Trophoblast cell (in vitro differentiated cells and primary cell): ENCODE measurements at regions not wholly inside any gene's neighbourhood (a gene's known extent, or its start where the extent isn't known, plus 50 kb on each side); places are given as distances from the start of the nearest gene placed in this dataset.

ENCODE experiments used
- DNase-seq, 2 donors: peaks; one replicate each; pipeline ENCODE4 v3.0.0-alpha.2; 2016
- H2AFZ ChIP-seq: 2 replicates; pipeline ENCODE4 v1.6.1; 2013; ENCODE audit warnings: low read length, moderate library complexity, mild to moderate bottlenecking; ENCODE audit not compliant: insufficient read depth, poor library complexity
- H2AK5ac ChIP-seq: 2 replicates; pipeline ENCODE4 v1.6.1; 2013; ENCODE audit warnings: mild to moderate bottlenecking, low read length
- H2BK120ac ChIP-seq: 2 replicates; pipeline ENCODE4 v1.6.1; 2013; ENCODE audit warnings: low read length, mild to moderate bottlenecking, moderate library complexity; ENCODE audit not compliant: insufficient read depth, poor library complexity
- H2BK12ac ChIP-seq: 2 replicates; pipeline ENCODE4 v1.6.1; 2013; ENCODE audit warnings: mild to moderate bottlenecking, low read length, moderate library complexity
- H2BK5ac ChIP-seq: 2 replicates; pipeline ENCODE4 v1.6.1; 2013; ENCODE audit warnings: low read length, low read depth, moderate library complexity, mild to moderate bottlenecking; ENCODE audit not compliant: poor library complexity
- H3K14ac ChIP-seq: 2 replicates; pipeline ENCODE4 v1.6.1; 2013; ENCODE audit warnings: mild to moderate bottlenecking, low read length
- H3K18ac ChIP-seq: 2 replicates; pipeline ENCODE4 v1.6.1; 2013; ENCODE audit warnings: mild to moderate bottlenecking, low read length
- H3K23ac ChIP-seq: 2 replicates; pipeline ENCODE4 v1.6.1; 2013; ENCODE audit warnings: low read length
- H3K27ac ChIP-seq: 2 replicates; pipeline ENCODE4 v1.5.1; 2013; ENCODE audit warnings: low read depth, mild to moderate bottlenecking, inconsistent platforms, low read length, moderate library complexity
- H3K27me3 ChIP-seq: 2 replicates; pipeline ENCODE4 v1.6.1; 2013; ENCODE audit warnings: inconsistent platforms, mild to moderate bottlenecking, low read length, moderate library complexity; ENCODE audit not compliant: insufficient read depth
- H3K36me3 ChIP-seq, 2 experiments: 1 replicate in 1 of 2; 2 replicates in 1 of 2; pipeline ENCODE4 v1.6.1; 2013; ENCODE audit warnings: low read length in 2 of 2, mild to moderate bottlenecking in 2 of 2, moderate library complexity in 1 of 2; ENCODE audit not compliant: insufficient read depth in 2 of 2, control insufficient read depth in 1 of 2
- H3K4ac ChIP-seq: 2 replicates; pipeline ENCODE4 v1.6.1; 2013; ENCODE audit warnings: low read depth, mild to moderate bottlenecking, low read length, moderate library complexity
- H3K4me1 ChIP-seq, 2 experiments: 1 replicate in 1 of 2; 2 replicates in 1 of 2; pipeline ENCODE4 v1.6.1; 2013; ENCODE audit warnings: low read length in 2 of 2, mild to moderate bottlenecking in 2 of 2, moderate library complexity in 1 of 2; ENCODE audit not compliant: insufficient read depth in 2 of 2, control insufficient read depth in 1 of 2
- H3K4me2 ChIP-seq: 2 replicates; pipeline ENCODE4 v1.6.1; 2013; ENCODE audit warnings: inconsistent platforms, mild to moderate bottlenecking, low read length, moderate library complexity
- H3K4me3 ChIP-seq: 2 replicates; pipeline ENCODE4 v1.5.1; 2013; ENCODE audit warnings: mild to moderate bottlenecking, low read depth, low read length, inconsistent platforms
- H3K79me1 ChIP-seq: one replicate; pipeline ENCODE4 v1.6.1; 2013; ENCODE audit warnings: low read length
- H3K79me2 ChIP-seq: 2 replicates; pipeline ENCODE4 v1.6.1; 2013; ENCODE audit warnings: low read length, mild to moderate bottlenecking; ENCODE audit not compliant: control insufficient read depth, insufficient read depth, poor library complexity
- H3K9ac ChIP-seq: 2 replicates; pipeline ENCODE4 v1.6.1; 2013; ENCODE audit warnings: mild to moderate bottlenecking, low read length
- H3K9me3 ChIP-seq: 2 replicates; pipeline ENCODE4 v1.6.1; 2013; ENCODE audit warnings: low read depth, mild to moderate bottlenecking, control low read depth, inconsistent platforms, low read length; ENCODE audit not compliant: insufficient read depth
- H4K12ac ChIP-seq: 2 replicates; pipeline ENCODE4 v1.6.1; 2013; ENCODE audit warnings: low read depth, mild to moderate bottlenecking, low read length, moderate library complexity
- H4K8ac ChIP-seq: 2 replicates; pipeline ENCODE4 v1.6.1; 2013; ENCODE audit warnings: low read depth, mild to moderate bottlenecking, low read length, moderate library complexity
- H4K91ac ChIP-seq: one replicate; pipeline ENCODE4 v1.6.1; 2013; ENCODE audit warnings: low read depth, mild to moderate bottlenecking, low read length, moderate library complexity
- WGBS: extraction: QIAGEN DNeasy Blood & Tissue Kit; methylation state at CpG from one replicate; pipeline ENCODE4 v1.1.7; 2013; ENCODE audit warnings: missing lambda C conversion rate; ENCODE audit not compliant: insufficient read length, insufficient coverage; ENCODE audit errors: extremely low coverage; 5-methylcytosine and 5-hydroxymethylcytosine counted together

GRCh38 chr22:27461470-27461869 is 340.1 kb downstream of the MN1 start:
- peak; percentile 85 to 86 for DNase-seq
- Histone ChIP-seq H3K14ac (no peak overlapping the region), H4K91ac (peak overlapping the region; percentile 42), H4K12ac (no peak overlapping the region), H3K18ac (no peak overlapping the region), H3K79me1 (peaks cover 8% of the 10 kb centered on the region), H3K79me2 (no peaks in the 10 kb centered on the region), H2AK5ac (no peak overlapping the region), H3K36me3 (no peaks in the 10 kb centered on the region), H3K4ac (no peak overlapping the region), H3K4me2 (no peak overlapping the region), H2BK5ac (no peak overlapping the region), H3K27me3 (no peaks in the 10 kb centered on the region), H3K23ac (no peak overlapping the region), H3K4me3 (no peak overlapping the region), H4K8ac (no peak overlapping the region), H3K9me3 (peaks cover 2% of the 10 kb centered on the region), H3K4me1 (peaks cover 17 to 26% of the 10 kb centered on the region in 2 experiments), H2BK12ac (peak overlapping the region; percentile 34), H3K9ac (no peak overlapping the region), H2BK120ac (no peak overlapping the region), H3K27ac (peak overlapping the region; percentile 60), H2AFZ (no peak overlapping the region)
- WGBS, result no CpG with 5 or more reads among the region's 3 CpGs

- no CpG with 5 or more reads among the region's 7 CpGs for WGBS
- H3K4me2 ChIP-seq, result no peak overlapping the region
- no peaks in the 10 kb centered on the region for H3K27me3 ChIP-seq
- H3K79me1 ChIP-seq, result peaks cover 5% of the 10 kb centered on the region
- no peak overlapping the region for H4K12ac ChIP-seq
- no peak overlapping the region for H2AK5ac ChIP-seq
- H3K4me1 ChIP-seq, result peaks cover 17 to 22% of the 10 kb centered on the region in 2 experiments
- H3K36me3 ChIP-seq, result no peaks in the 10 kb centered on the region
- H4K8ac ChIP-seq, result peak overlapping the region; percentile 32
- no peak overlapping the region for H3K4ac ChIP-seq
- H3K14ac ChIP-seq, result peak overlapping the region; percentile 30
- H3K79me2 ChIP-seq, result no peaks in the 10 kb centered on the region
- H2AFZ ChIP-seq, result no peak overlapping the region
- H4K91ac ChIP-seq, result peak overlapping the region; percentile 42
- no peak overlapping the region for H3K18ac ChIP-seq
- DNase-seq, result no peak
- H2BK5ac ChIP-seq, result peak overlapping the region; percentile 2
- H3K27ac ChIP-seq, result no peak overlapping the region
- H2BK12ac ChIP-seq, result peak overlapping the region; percentile 34
- no peak overlapping the region for H3K9ac ChIP-seq
- peak overlapping the region; percentile 27 for H2BK120ac ChIP-seq
- peaks cover 2% of the 10 kb centered on the region for H3K9me3 ChIP-seq
- no peak overlapping the region for H3K23ac ChIP-seq
- H3K4me3 ChIP-seq, result no peak overlapping the region
Observed at GRCh38 chr22:27462190-27462589, 339.4 kb downstream of the MN1 start.

- whole genome bisulfite sequencing, result no CpG with 5 or more reads among the region's 13 CpGs
- no peaks in the 10 kb centered on the region for H3K27me3 ChIP-seq
- no peaks in the 10 kb centered on the region for H3K36me3 ChIP-seq
- H3K4me1 ChIP-seq, result peaks cover 12 to 16% of the 10 kb centered on the region in 2 experiments
- H3K79me1 ChIP-seq, result peaks cover 3% of the 10 kb centered on the region
- peak; percentile 35 to 66 for DNase-seq
- H3K4ac ChIP-seq, result no peak overlapping the region
- H4K8ac ChIP-seq, result no peak overlapping the region
- no peak overlapping the region for H3K14ac ChIP-seq
- H3K27ac ChIP-seq, result no peak overlapping the region
- no peak overlapping the region for H2BK5ac ChIP-seq
- H2AK5ac ChIP-seq, result no peak overlapping the region
- no peak overlapping the region for H3K4me3 ChIP-seq
- H4K12ac ChIP-seq, result no peak overlapping the region
- H2BK12ac ChIP-seq, result no peak overlapping the region
- no peak overlapping the region for H3K4me2 ChIP-seq
- H2BK120ac ChIP-seq, result no peak overlapping the region
- H4K91ac ChIP-seq, result no peak overlapping the region
- H2AFZ ChIP-seq, result no peak overlapping the region
- no peaks in the 10 kb centered on the region for H3K79me2 ChIP-seq
- no peak overlapping the region for H3K23ac ChIP-seq
- no peak overlapping the region for H3K9ac ChIP-seq
- H3K18ac ChIP-seq, result no peak overlapping the region
- peaks cover 2% of the 10 kb centered on the region for H3K9me3 ChIP-seq
Observed at GRCh38 chr22:27463121-27463660, 338.4 kb downstream of the MN1 start.

DNA sequence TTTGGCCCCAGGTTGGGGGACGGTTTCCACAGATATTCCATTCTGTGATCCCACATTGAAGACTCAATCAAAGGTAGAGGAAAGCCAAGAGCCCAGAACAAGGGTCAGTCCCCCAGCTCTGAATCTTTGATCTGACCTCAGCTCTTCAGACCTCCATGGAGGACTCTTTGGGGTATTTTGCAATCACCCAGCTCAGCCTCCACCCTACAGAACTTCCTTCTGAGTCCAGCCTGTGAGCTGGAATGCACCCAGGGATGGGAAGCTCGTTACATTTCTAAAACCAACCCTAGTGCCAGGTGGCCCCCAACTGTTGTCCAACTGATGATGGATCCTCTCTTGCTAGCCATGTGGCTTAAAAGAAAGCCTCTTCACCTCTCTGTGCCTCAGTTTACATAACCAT is 335.3 kb downstream of the MN1 start:
- Histone ChIP-seq H3K79me1 (peaks cover 3% of the 10 kb centered on the region), H2BK120ac (no peak overlapping the region), H3K23ac (no peak overlapping the region), H4K8ac (no peak overlapping the region), H2BK12ac (no peak overlapping the region), H3K4me3 (no peak overlapping the region), H3K4ac (no peak overlapping the region), H4K12ac (no peak overlapping the region), H3K27ac (no peak overlapping the region), H2AFZ (no peak overlapping the region), H2BK5ac (no peak overlapping the region), H3K9ac (no peak overlapping the region), H3K9me3 (peaks cover 2% of the 10 kb centered on the region), H3K27me3 (no peaks in the 10 kb centered on the region), H3K4me1 (peaks cover 9 to 12% of the 10 kb centered on the region in 2 experiments), H4K91ac (no peak overlapping the region), H2AK5ac (no peak overlapping the region), H3K79me2 (no peaks in the 10 kb centered on the region), H3K36me3 (no peaks in the 10 kb centered on the region), H3K18ac (no peak overlapping the region), H3K4me2 (no peak overlapping the region), H3K14ac (no peak overlapping the region)
- no CpG with 5 or more reads among the region's 2 CpGs for WGBS
- no peak for DNase-seq
